ENCODE measurements at regions not wholly inside any gene's neighbourhood (a gene's known extent, or its start where the extent isn't known, plus 50 kb on each side); places are given as distances from the start of the nearest gene placed in this dataset.

DNA sequence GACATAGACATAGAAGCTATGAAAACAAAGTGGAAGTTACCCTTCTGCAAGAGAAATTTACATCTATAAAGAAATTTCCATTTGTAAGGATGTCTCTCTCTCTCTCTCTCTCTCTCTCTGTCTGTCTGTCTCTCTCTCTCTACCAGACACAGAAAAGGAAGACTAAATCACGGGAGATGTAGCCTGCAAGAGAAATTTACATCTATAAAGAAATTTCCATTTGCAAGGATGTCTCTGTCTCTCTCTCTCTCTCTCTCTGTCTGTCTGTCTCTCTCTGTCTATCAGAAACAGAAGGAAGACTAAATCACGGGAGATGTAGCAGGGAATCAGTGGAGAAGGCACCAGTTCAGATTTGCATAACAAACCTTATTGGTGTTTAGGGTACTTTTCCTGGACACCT is 65.6 kb upstream of the CTSO start:
- no peak for TF ChIP-seq CTCF (conservative IDR thresholded peaks at IDR 0.05)
- TF ChIP-seq EZH2 (IDR thresholded peaks at IDR 0.05; ENCODE audit: low read depth): no peak
